GM12892 (cell line): ENCODE measurements at regions not wholly inside any gene's neighbourhood (a gene's known extent, or its start where the extent isn't known, plus 50 kb on each side); places are given as distances from the start of the nearest gene placed in this dataset.

Source experiments
- POLR2A ChIP-seq: IDR thresholded peaks from 2 replicates; pipeline ENCODE4 v1.6.1; 2011; ENCODE audit warnings: low read depth, low read length, control low read depth
- POLR2AphosphoS5 ChIP-seq: IDR thresholded peaks from 2 replicates; pipeline ENCODE4 v1.6.1; 2011; ENCODE audit warnings: low read depth, low read length, control low read depth
- TAF1 ChIP-seq: IDR thresholded peaks from 2 replicates; pipeline ENCODE4 v1.6.1; 2011; ENCODE audit warnings: low read depth, mild to moderate bottlenecking, control low read depth, low read length, borderline replicate concordance

- no peak for TF ChIP-seq POLR2AphosphoS5
- TF ChIP-seq POLR2A = no peak
- no peak for TF ChIP-seq TAF1
These were observed 154.5 kb upstream of the PPP2R2D start for GRCh38 chr10:131746241-131746711.
